ENCODE measurements at regions not wholly inside any gene's neighbourhood (a gene's known extent, or its start where the extent isn't known, plus 50 kb on each side); places are given as distances from the start of the nearest gene placed in this dataset.

DNA sequence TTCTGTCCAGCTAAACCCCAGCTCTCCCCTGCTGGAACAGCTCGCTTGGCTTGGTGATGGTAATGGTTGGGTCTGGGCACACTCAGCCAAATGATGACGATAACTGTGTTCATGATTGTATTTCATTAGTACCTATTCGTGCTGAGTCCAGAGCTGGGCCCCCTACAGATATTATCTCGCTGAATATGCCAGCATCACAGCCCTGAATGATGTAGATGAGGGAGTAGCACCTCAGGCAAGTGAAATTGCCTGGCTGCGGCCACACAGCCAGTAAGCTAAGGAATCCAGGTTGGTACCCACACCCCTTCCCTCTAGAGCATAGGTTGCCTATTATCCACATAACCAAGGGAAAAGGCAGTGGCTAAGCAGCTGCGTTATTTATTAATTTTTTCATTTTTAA lies 163.5 kb downstream of the KTN1 start:
- H3K36me3 ChIP-seq, result no peaks in the 10 kb centered on the region
- WGBS, 2 donors, result 84 to 95% methylated on average over 6 of the region's 6 CpGs
- TF ChIP-seq CTCF (IDR thresholded peaks at IDR 0.05), result no peak
- no peak overlapping the region for H3K27ac ChIP-seq
- no peak for DNase-seq
- ATAC-seq, result no peak
- no peak overlapping the region for H3K4me3 ChIP-seq
- no peaks in the 10 kb centered on the region for H3K4me1 ChIP-seq
- intact Hi-C loops (cut with DNase I), result no loop called here
- H3K27me3 ChIP-seq, result no peaks in the 10 kb centered on the region
- no peaks in the 10 kb centered on the region for H3K9me3 ChIP-seq

- no peak for ATAC-seq
- Histone ChIP-seq H3K9me3 (no peaks in the 10 kb centered on the region), H3K4me1 (no peaks in the 10 kb centered on the region), H3K27ac (no peak overlapping the region), H3K27me3 (no peaks in the 10 kb centered on the region), H3K36me3 (no peaks in the 10 kb centered on the region), H3K4me3 (no peak overlapping the region)
- intact Hi-C loops (cut with DNase I), result no loop called here
- TF ChIP-seq CTCF (IDR thresholded peaks at IDR 0.05), result no peak
- 93 to 95% methylated on average over 4 of the region's 4 CpGs for WGBS, 2 donors
- no peak for DNase-seq
Observed at GRCh38 chr14:55744321-55744720, 164.3 kb downstream of the KTN1 start.

DNA sequence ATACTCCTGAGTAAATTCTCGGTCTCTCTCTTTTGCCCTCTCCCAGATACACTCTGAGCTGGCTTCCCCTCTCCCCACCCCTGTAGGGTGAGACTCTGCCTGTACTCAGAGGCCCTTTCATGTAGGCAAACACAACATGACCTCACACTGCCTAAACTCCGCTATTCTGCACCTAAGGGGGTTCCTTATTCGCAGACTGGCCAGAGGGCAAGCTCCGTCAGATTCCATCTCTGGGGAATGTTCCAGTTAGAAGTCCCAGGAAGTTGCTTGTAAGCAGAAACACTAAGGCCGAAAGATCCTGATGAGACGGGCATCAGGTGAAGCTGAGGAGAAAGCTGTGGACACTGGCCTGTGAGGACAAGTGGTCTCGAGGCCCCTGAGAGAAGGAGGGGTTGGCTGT lies 165.9 kb downstream of the KTN1 start:
- no peaks in the 10 kb centered on the region for H3K4me1 ChIP-seq
- H3K27me3 ChIP-seq, result no peaks in the 10 kb centered on the region
- WGBS, 2 donors, result 95% methylated on average over 7 of the region's 7 CpGs
- H3K36me3 ChIP-seq, result no peaks in the 10 kb centered on the region
- no peak for TF ChIP-seq CTCF (IDR thresholded peaks at IDR 0.05)
- no peak for DNase-seq
- no peak overlapping the region for H3K4me3 ChIP-seq
- no peak for ATAC-seq
- H3K27ac ChIP-seq, result no peak overlapping the region
- no peaks in the 10 kb centered on the region for H3K9me3 ChIP-seq
- intact Hi-C loops (cut with DNase I), result no loop called here

- no peaks in the 10 kb centered on the region for H3K36me3 ChIP-seq
- H3K27ac ChIP-seq, result no peak overlapping the region
- no peak for TF ChIP-seq CTCF (IDR thresholded peaks at IDR 0.05)
- H3K4me1 ChIP-seq, result no peaks in the 10 kb centered on the region
- intact Hi-C loops (cut with DNase I), result no loop called here
- DNase-seq (no peak), ATAC-seq (no peak)
- no peaks in the 10 kb centered on the region for H3K27me3 ChIP-seq
- H3K9me3 ChIP-seq, result no peaks in the 10 kb centered on the region
- WGBS, 2 donors, result 94% methylated on average over 2 of the region's 2 CpGs
- H3K4me3 ChIP-seq, result no peak overlapping the region
Observed at GRCh38 chr14:55746558-55746957, 166.6 kb downstream of the KTN1 start.

- H3K27me3 ChIP-seq, result no peaks in the 10 kb centered on the region
- no peak for TF ChIP-seq CTCF (IDR thresholded peaks at IDR 0.05)
- no peak for ATAC-seq
- 97 to 98% methylated on average over 6 of the region's 6 CpGs for WGBS, 2 donors
- DNase-seq, result no peak
- no peaks in the 10 kb centered on the region for H3K36me3 ChIP-seq
- H3K4me3 ChIP-seq, result no peak overlapping the region
- intact Hi-C loops (cut with DNase I), result no loop called here
- no peaks in the 10 kb centered on the region for H3K4me1 ChIP-seq
- no peaks in the 10 kb centered on the region for H3K9me3 ChIP-seq
- no peak overlapping the region for H3K27ac ChIP-seq
Observed at GRCh38 chr14:55747186-55747585, 167.2 kb downstream of the KTN1 start.
